Endothelial cell of umbilical vein (primary cell): ENCODE measurements at regions not wholly inside any gene's neighbourhood (a gene's known extent, or its start where the extent isn't known, plus 50 kb on each side); places are given as distances from the start of the nearest gene placed in this dataset.

Source experiments
- BruUV-seq: library from RNA; stranded (reverse); fragments of 400-500 nt; replicated peaks from 2 replicates; lab custom pipeline; 2021; lab: Mats Ljungman, UMichigan
- CTCF ChIA-PET: fragments of 300-600, 350-600 bp; sonication (Branson Sonifier 250); formaldehyde crosslinking; loops from one replicate; lab custom pipeline; 2021; ENCODE audit warnings: antibody characterized with exemption, inconsistent platforms; lab: Charles Lee
- POLR2A ChIA-PET: fragments of 300-600, 350-600 bp; sonication (Branson Sonifier 250); formaldehyde crosslinking; loops from one replicate; lab custom pipeline; 2021; ENCODE audit warnings: antibody characterized with exemption, inconsistent platforms; lab: Charles Lee
- DNase-seq: peaks from one replicate; pipeline ENCODE4 v3.0.0-alpha.2; 2011; ENCODE audit warnings: low read depth, low spot score
- FAIRE-seq: peaks from 2 replicates; lab custom pipeline; 2011; peaks lifted over from hg19 to GRCh38; lab: Jason Lieb, UNC
- H2AFZ ChIP-seq: 2 replicates; pipeline ENCODE4 v1.6.0; 2012; ENCODE audit warnings: low read depth, low read length, control low read depth, inconsistent platforms
- H3K27ac ChIP-seq: 2 replicates; pipeline ENCODE4 v1.5.1; 2011; ENCODE audit warnings: low read depth, mild to moderate bottlenecking, control low read depth, low read length, moderate library complexity; ENCODE audit not compliant: insufficient read depth
- H3K27me3 ChIP-seq, 2 experiments: 2 replicates each; pipeline versions ENCODE4 v1.6.0 to v1.6.1; 2011; ENCODE audit warnings: low read length in 2 of 2, mixed read lengths in 1 of 2; ENCODE audit not compliant: control insufficient read depth in 2 of 2, insufficient read depth in 2 of 2
- H3K36me3 ChIP-seq, 2 experiments: 2 replicates in 1 of 2; 3 replicates in 1 of 2; pipeline ENCODE4 v1.5.1; 2011; ENCODE audit warnings: low read length in 2 of 2, mild to moderate bottlenecking in 1 of 2, moderate library complexity in 1 of 2; ENCODE audit not compliant: control insufficient read depth in 2 of 2, insufficient read depth in 2 of 2; ENCODE audit errors: extremely low read depth in 1 of 2
- H3K4me1 ChIP-seq: 3 replicates; pipeline ENCODE4 v1.5.1; 2011; ENCODE audit warnings: mild to moderate bottlenecking, low read length; ENCODE audit not compliant: control insufficient read depth, insufficient read depth; ENCODE audit errors: extremely low read depth
- H3K4me2 ChIP-seq: 2 replicates; pipeline ENCODE4 v1.6.1; 2011; ENCODE audit warnings: low read length, control low read depth, mixed read lengths; ENCODE audit not compliant: insufficient read depth
- H3K4me3 ChIP-seq, 3 experiments: fragments of 200-600 bp in 1 of 3; sonication (generic), shearing (Covaris generic) in 1 of 3; replicated peaks in 1 of 3; 2 replicates each; pipeline ENCODE4 v1.5.1; 2011 to 2016; ENCODE audit warnings: control low read depth in 3 of 3, low read length in 3 of 3, mild to moderate bottlenecking in 2 of 3, inconsistent platforms in 1 of 3, low read depth in 1 of 3, moderate library complexity in 1 of 3; ENCODE audit not compliant: insufficient read depth in 1 of 3
- H3K79me2 ChIP-seq: 2 replicates; pipeline ENCODE4 v1.6.0; 2012; ENCODE audit warnings: low read length, inconsistent platforms; ENCODE audit not compliant: control insufficient read depth, insufficient read depth
- H3K9ac ChIP-seq: replicated peaks from 2 replicates; pipeline ENCODE3; 2011; ENCODE audit warnings: low read length, control low read depth; ENCODE audit not compliant: insufficient read depth; ENCODE audit errors: extremely low read depth
- H3K9me1 ChIP-seq: replicated peaks from 3 replicates; pipeline ENCODE4 v1.6.0; 2011; ENCODE audit warnings: mild to moderate bottlenecking, low read length; ENCODE audit not compliant: control insufficient read depth, insufficient read depth; ENCODE audit errors: extremely low read depth
- H3K9me3 ChIP-seq: replicated peaks from 2 replicates; pipeline ENCODE4 v1.5.1; 2012; ENCODE audit warnings: low read length, inconsistent platforms; ENCODE audit not compliant: control insufficient read depth, insufficient read depth
- H4K20me1 ChIP-seq: replicated peaks from 2 replicates; pipeline ENCODE3; 2011; ENCODE audit warnings: mild to moderate bottlenecking, low read length; ENCODE audit not compliant: control insufficient read depth, insufficient read depth; ENCODE audit errors: extremely low read depth
- CTCF ChIP-seq, 2 donors: IDR thresholded peaks; 1 replicate in 1 of 2; 2 replicates in 1 of 2; pipeline ENCODE4 v1.5.1; 2011; ENCODE audit warnings: low read length in 2 of 2, mild to moderate bottlenecking in 2 of 2, moderate library complexity in 2 of 2, control low read depth in 1 of 2, inconsistent platforms in 1 of 2, low read depth in 1 of 2; ENCODE audit not compliant: insufficient read depth in 1 of 2; ENCODE audit errors: extremely low read depth in 1 of 2
- EZH2 ChIP-seq: IDR thresholded peaks from 2 replicates; pipeline ENCODE4 v1.6.1; 2012; ENCODE audit warnings: borderline replicate concordance, low read depth, mild to moderate bottlenecking, moderate library complexity, low read length, inconsistent platforms; ENCODE audit not compliant: severe bottlenecking
- FOS ChIP-seq: IDR thresholded peaks from 2 replicates; pipeline ENCODE4 v1.6.1; 2011; ENCODE audit warnings: mild to moderate bottlenecking, low read length, moderate library complexity, borderline replicate concordance; ENCODE audit not compliant: insufficient read depth
- GATA2 ChIP-seq: IDR thresholded peaks from 2 replicates; pipeline ENCODE4 v1.7.0; 2011; ENCODE audit warnings: low read depth, mild to moderate bottlenecking, moderate library complexity, mixed read lengths, low read length; ENCODE audit not compliant: insufficient read length, insufficient read depth
- JUN ChIP-seq: IDR thresholded peaks from 2 replicates; pipeline ENCODE4 v1.6.1; 2011; ENCODE audit warnings: borderline replicate concordance, low read depth; ENCODE audit not compliant: insufficient read length, insufficient read depth
- MAX ChIP-seq: IDR thresholded peaks from 2 replicates; pipeline ENCODE4 v1.6.1; 2011; ENCODE audit not compliant: insufficient read depth, insufficient read length
- MYC ChIP-seq: IDR thresholded peaks from one replicate; pipeline ENCODE4 v1.6.1; 2011; ENCODE audit warnings: mild to moderate bottlenecking, low read depth, low read length
- POLR2A ChIP-seq: IDR thresholded peaks from 2 replicates; pipeline ENCODE4 v1.6.1; 2012; ENCODE audit warnings: low read depth, mild to moderate bottlenecking, control low read depth, low read length
- POLR2AphosphoS5 ChIP-seq: IDR thresholded peaks from 2 replicates; pipeline ENCODE4 v1.6.1; 2012; ENCODE audit warnings: low read depth, mild to moderate bottlenecking, control low read depth, low read length, moderate library complexity; ENCODE audit not compliant: insufficient read depth
- dilution Hi-C: fragments of 300-500 bp; cut with MboI; formaldehyde crosslinking; loops from one replicate; pipeline ENCODE4 v1.15.0; 2019; ENCODE audit warnings: low sequenced_read_pairs; ENCODE audit not compliant: extremely low pct_ligation_motif_present
- intact Hi-C: fragments of 100-400 bp; cut with micrococcal nuclease; formaldehyde crosslinking; loops from one replicate; pipeline ENCODE4 v1.10.0; 2022

- no TSS peak for BruUV-seq
- POLR2A ChIA-PET: no interaction called here
- TF ChIP-seq FOS: no peak
- no peak for TF ChIP-seq CTCF (IDR thresholded peaks at IDR 0.05; ENCODE audit: extremely low read depth in 1 of 2, insufficient read depth in 1 of 2, low read depth in 1 of 2, low read length in 2 of 2)
Observed at GRCh38 chr1:191396622-191397021, 761.6 kb upstream of the RGS18 start.

DNA sequence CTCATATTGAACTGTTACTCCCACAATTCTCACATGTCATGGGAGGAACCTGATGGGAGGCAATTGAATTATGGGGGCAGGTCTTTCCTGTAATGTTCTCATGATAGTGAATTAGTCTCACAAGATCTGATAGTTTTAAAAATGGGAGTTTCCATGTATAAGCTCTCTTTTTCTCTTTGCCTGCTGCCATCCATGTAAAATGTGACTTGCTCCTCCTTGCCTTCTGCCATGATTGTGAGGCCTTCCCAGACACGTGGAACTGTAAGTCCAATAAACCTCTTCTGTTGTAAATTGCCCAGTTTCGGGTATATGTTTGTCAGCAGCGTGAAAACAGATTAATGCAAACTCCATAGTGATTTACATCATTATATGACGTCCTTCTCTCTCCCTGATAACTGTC, 759.7 kb upstream of the RGS18 start:
- H3K4me2 ChIP-seq: no peak overlapping the region
- H3K79me2 ChIP-seq: no peaks in the 10 kb centered on the region
- H3K36me3 ChIP-seq: no peaks in the 10 kb centered on the region
- intact Hi-C loops (no loop called here), dilution Hi-C loops (no loop called here)
- DNase-seq (no peak), FAIRE-seq (no peak)
- TF ChIP-seq MYC (no peak), FOS (no peak), EZH2 (no peak), JUN (no peak), GATA2 (no peak), MAX (no peak), POLR2A (no peak), POLR2AphosphoS5 (no peak), CTCF (IDR thresholded peaks at IDR 0.05; ENCODE audit: extremely low read depth in 1 of 2, insufficient read depth in 1 of 2, low read depth in 1 of 2, low read length in 2 of 2) (no peak)
- H3K9me3 ChIP-seq: no peaks in the 10 kb centered on the region
- H3K9ac ChIP-seq: no peak overlapping the region
- H3K27ac ChIP-seq: no peak overlapping the region
- no peaks in the 10 kb centered on the region for H3K4me1 ChIP-seq
- POLR2A ChIA-PET: no interaction called here
- no peaks in the 10 kb centered on the region for H3K9me1 ChIP-seq
- no peaks in the 10 kb centered on the region for H3K27me3 ChIP-seq
- CTCF ChIA-PET: no interaction called here
- no peak overlapping the region for H3K4me3 ChIP-seq
- H4K20me1 ChIP-seq: no peaks in the 10 kb centered on the region
- no TSS peak for BruUV-seq
- no peak overlapping the region for H2AFZ ChIP-seq

More at GRCh38 chr1:191396622-191397021, 761.6 kb upstream of the RGS18 start:
- Histone ChIP-seq H3K9me3 (no peaks in the 10 kb centered on the region), H2AFZ (no peak overlapping the region), H4K20me1 (no peaks in the 10 kb centered on the region), H3K79me2 (no peaks in the 10 kb centered on the region), H3K4me2 (no peak overlapping the region), H3K36me3 (no peaks in the 10 kb centered on the region), H3K4me3 (no peak overlapping the region), H3K27me3 (no peaks in the 10 kb centered on the region), H3K4me1 (no peaks in the 10 kb centered on the region), H3K27ac (no peak overlapping the region), H3K9ac (no peak overlapping the region), H3K9me1 (no peaks in the 10 kb centered on the region)
- DNase-seq: no peak
- dilution Hi-C loops: no loop called here
- intact Hi-C loops: no loop called here
- peak; percentile 40 for FAIRE-seq
- CTCF ChIA-PET: no interaction called here
